HepG2 (cell line): ENCODE measurements at regions not wholly inside any gene's neighbourhood (a gene's known extent, or its start where the extent isn't known, plus 50 kb on each side); places are given as distances from the start of the nearest gene placed in this dataset.

Source experiments
- ATAC-seq: fragments of 200-7000 bp; cut with Tn5 transposase; 3 replicates; pipeline ENCODE4 v1.9.1; 2020; ENCODE audit warnings: mild to moderate bottlenecking, moderate library complexity
- BruUV-seq: library from RNA; stranded (reverse); fragments of 400-500 nt; replicated peaks from 2 replicates; lab custom pipeline; 2021; lab: Mats Ljungman, UMichigan
- CTCF ChIA-PET: fragments of 300-600 bp; formaldehyde crosslinking; extraction: SDS; loops from one replicate; lab custom pipeline; 2021; ENCODE audit warnings: low total read pairs, inconsistent platforms, low intra/inter-chr PET ratio; lab: Yijun Ruan, JAX
- POLR2A ChIA-PET: fragments of 350-600 bp; sonication (Branson Sonifier 250); formaldehyde crosslinking; loops from one replicate; lab custom pipeline; 2020; ENCODE audit warnings: antibody characterized with exemption, inconsistent platforms; lab: Yijun Ruan, JAX
- DNase-seq: peaks from one replicate; pipeline ENCODE4 v3.0.0-alpha.2; 2015; ENCODE audit warnings: low spot score
- FAIRE-seq: peaks from 3 replicates; lab custom pipeline; 2011; peaks lifted over from hg19 to GRCh38; lab: Jason Lieb, UNC
- H2AFZ ChIP-seq: one replicate; pipeline ENCODE4 v1.6.1; 2011; ENCODE audit warnings: low read length, inconsistent platforms
- H3K27ac ChIP-seq: fragments of 300-600 bp; 3 replicates; pipeline ENCODE4 v1.8.0; 2011; ENCODE audit warnings: mixed run types, mild to moderate bottlenecking, mixed read lengths, low read length, inconsistent platforms; ENCODE audit not compliant: insufficient read depth; ENCODE audit errors: extremely low read length
- H3K27me3 ChIP-seq, 2 experiments: fragments of 200-600 bp in 1 of 2; 2 replicates in 1 of 2; 3 replicates in 1 of 2; pipeline versions ENCODE4 v1.6.0 to v1.8.0; 2011; ENCODE audit warnings: low read length in 2 of 2, mild to moderate bottlenecking in 2 of 2, moderate library complexity in 2 of 2, inconsistent platforms in 1 of 2; ENCODE audit not compliant: insufficient read depth in 2 of 2, control insufficient read depth in 1 of 2
- H3K36me3 ChIP-seq, 2 experiments: fragments of 200-600 bp in 1 of 2; replicated peaks in 1 of 2; 2 replicates in 1 of 2; 3 replicates in 1 of 2; pipeline versions ENCODE4 v1.5.1 to v1.8.0; 2011; ENCODE audit warnings: low read length in 2 of 2, inconsistent platforms in 1 of 2; ENCODE audit not compliant: insufficient read depth in 2 of 2, control insufficient read depth in 1 of 2
- H3K4me1 ChIP-seq: 2 replicates; pipeline ENCODE4 v1.5.1; 2012; ENCODE audit warnings: low read length, inconsistent platforms; ENCODE audit not compliant: insufficient read depth
- H3K4me2 ChIP-seq: 2 replicates; pipeline ENCODE4 v1.6.0; 2011; ENCODE audit warnings: low read depth, low read length, inconsistent platforms
- H3K4me3 ChIP-seq, 3 experiments: fragments of 200-600 bp in 1 of 3; sonication (generic), shearing (Covaris generic) in 1 of 3; replicated peaks in 1 of 3; 2 replicates each; pipeline ENCODE4 v1.5.1; 2011 to 2016; ENCODE audit warnings: low read length in 3 of 3, inconsistent platforms in 2 of 3, low read depth in 2 of 3, mild to moderate bottlenecking in 2 of 3, control low read depth in 1 of 3, mixed read lengths in 1 of 3; ENCODE audit not compliant: insufficient read depth in 1 of 3
- H3K79me2 ChIP-seq: one replicate; pipeline ENCODE4 v1.6.1; 2011; ENCODE audit warnings: low read length, inconsistent platforms; ENCODE audit not compliant: insufficient read depth
- H3K9ac ChIP-seq: 2 replicates; pipeline ENCODE4 v1.6.0; 2011; ENCODE audit warnings: mild to moderate bottlenecking, low read depth, low read length, inconsistent platforms; ENCODE audit not compliant: insufficient read depth
- H3K9me3 ChIP-seq: 2 replicates; pipeline ENCODE4 v1.5.1; 2012; ENCODE audit warnings: mild to moderate bottlenecking, low read length
- H4K20me1 ChIP-seq: 2 replicates; pipeline ENCODE4 v1.6.0; 2011; ENCODE audit warnings: inconsistent platforms, mild to moderate bottlenecking, low read length, moderate library complexity; ENCODE audit not compliant: insufficient read depth
- EHMT2 ChIP-seq: fragments of 200-600 bp; sonication (generic); IDR thresholded peaks from 2 replicates; pipeline ENCODE4 v1.7.0; 2017; ENCODE audit warnings: antibody characterized with exemption, low read depth, low read length, borderline replicate concordance
- GMEB1 ChIP-seq: sonication (generic); formaldehyde crosslinking; IDR thresholded peaks from 2 replicates; pipeline ENCODE4 v1.5.1; 2020; ENCODE audit warnings: missing genetic modification reagents, mild to moderate bottlenecking, borderline replicate concordance
- HDAC6 ChIP-seq: fragments of 200-600 bp; sonication (generic); IDR thresholded peaks from 2 replicates; pipeline ENCODE4 v1.7.0; 2017; ENCODE audit warnings: mild to moderate bottlenecking, antibody characterized with exemption, low read length, low read depth
- HNF4A ChIP-seq: sonication (generic); formaldehyde crosslinking; IDR thresholded peaks from 2 replicates; pipeline ENCODE4 v1.4.0; 2020; ENCODE audit warnings: missing genetic modification reagents
- KDM3A ChIP-seq: IDR thresholded peaks from 2 replicates; pipeline ENCODE4 v1.6.1; 2018; ENCODE audit warnings: low read depth, missing compliant biosample characterization
- SIX4 ChIP-seq: sonication (generic); formaldehyde crosslinking; IDR thresholded peaks from 2 replicates; pipeline ENCODE4 v1.4.0; 2020; ENCODE audit warnings: missing genetic modification reagents
- ZMYM2 ChIP-seq: sonication (generic); formaldehyde crosslinking; IDR thresholded peaks from 2 replicates; pipeline ENCODE4 v1.8.0; 2022; ENCODE audit warnings: mild to moderate bottlenecking, missing genetic modification reagents
- ZNF101 ChIP-seq: sonication (generic); formaldehyde crosslinking; IDR thresholded peaks from 2 replicates; pipeline ENCODE4 v1.4.0; 2020; ENCODE audit warnings: mild to moderate bottlenecking, low read depth, missing genetic modification reagents, borderline replicate concordance
- ZNF576 ChIP-seq: sonication (generic); formaldehyde crosslinking; IDR thresholded peaks from 2 replicates; pipeline ENCODE4 v1.4.0; 2020; ENCODE audit warnings: mild to moderate bottlenecking, missing genetic modification reagents
- ZNF615 ChIP-seq: sonication (generic); formaldehyde crosslinking; IDR thresholded peaks from 2 replicates; pipeline ENCODE4 v1.5.0; 2020; ENCODE audit warnings: mild to moderate bottlenecking, missing genetic modification reagents, borderline replicate concordance
- ZNF646 ChIP-seq: sonication (generic); formaldehyde crosslinking; IDR thresholded peaks from 2 replicates; pipeline ENCODE4 v1.9.0; 2021; ENCODE audit warnings: mild to moderate bottlenecking, missing genetic modification reagents
- ZSCAN30 ChIP-seq: sonication (generic); formaldehyde crosslinking; IDR thresholded peaks from 2 replicates; pipeline ENCODE4 v1.5.0; 2020; ENCODE audit warnings: mild to moderate bottlenecking, missing genetic modification reagents
- WGBS: methylation state at CpG from one replicate; pipeline ENCODE4 v1.1.6; 2017; ENCODE audit warnings: low lambda C conversion rate; 5-methylcytosine and 5-hydroxymethylcytosine counted together
- in situ Hi-C: cut with HindIII; loops from 2 replicates; pipeline ENCODE4 v1.10.0; 2017; ENCODE audit warnings: low pct_unique_long_range_greater_than_20kb; ENCODE audit not compliant: extremely low pct_ligation_motif_present
- intact Hi-C: fragments of 100-400 bp; cut with micrococcal nuclease; formaldehyde crosslinking; loops from one replicate; pipeline ENCODE4 v1.10.0; 2022; ENCODE audit not compliant: unreplicated experiment
- TF ChIP-seq, protein P1 (sequence below): sonication (generic); formaldehyde crosslinking; IDR thresholded peaks from 2 replicates; pipeline ENCODE4 v1.4.0; 2020; ENCODE audit warnings: missing genetic modification reagents

DNA sequence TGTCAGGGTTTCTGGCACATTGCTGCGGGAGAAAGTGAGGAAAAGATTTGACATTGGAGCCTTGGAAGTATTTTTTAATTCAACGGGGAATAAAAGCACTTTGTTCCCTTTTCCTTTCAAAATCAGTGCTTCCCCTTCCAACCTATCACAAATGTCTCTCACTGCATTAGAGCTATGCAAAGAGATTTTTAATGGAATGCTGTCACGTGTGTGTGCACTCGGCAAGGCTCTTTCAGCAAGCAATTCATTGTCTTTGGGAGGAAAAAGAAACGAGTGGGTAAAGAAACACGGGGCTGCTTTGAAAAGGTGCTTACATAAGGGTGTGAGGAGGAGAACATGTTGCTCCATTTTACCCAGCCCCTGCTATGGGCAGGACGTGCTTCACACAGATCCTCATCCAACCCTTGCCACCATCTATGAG is 490.4 kb upstream of the PROK2 start:
- Histone ChIP-seq H3K9me3 (no peaks in the 10 kb centered on the region), H3K27ac (no peak overlapping the region), H3K79me2 (no peaks in the 10 kb centered on the region), H3K4me3 (no peak overlapping the region), H3K27me3 (peaks cover 0 to 4% of the 10 kb centered on the region in 2 experiments; a peak in 1 of 5 replicates), H4K20me1 (no peaks in the 10 kb centered on the region), H3K4me2 (no peak overlapping the region), H3K36me3 (no peaks in the 10 kb centered on the region), H2AFZ (no peak overlapping the region), H3K9ac (no peak overlapping the region), H3K4me1 (peaks cover 18% of the 10 kb centered on the region)
- BruUV-seq, result no TSS peak
- in situ Hi-C loops (no loop called here), intact Hi-C loops (no loop called here)
- FAIRE-seq (no peak), ATAC-seq (no peak), DNase-seq (no peak)
- ChIA-PET POLR2A (no interaction called here), CTCF (no interaction called here)
- WGBS, result 29% methylated on average over 7 of the region's 7 CpGs
- TF ChIP-seq HDAC6, result no peak
- no peak for TF ChIP-seq KDM3A (CRISPR knock-in tag)
- TF ChIP-seq ZNF576 (CRISPR knock-in tag), result no peak
- TF ChIP-seq, protein P1, sequence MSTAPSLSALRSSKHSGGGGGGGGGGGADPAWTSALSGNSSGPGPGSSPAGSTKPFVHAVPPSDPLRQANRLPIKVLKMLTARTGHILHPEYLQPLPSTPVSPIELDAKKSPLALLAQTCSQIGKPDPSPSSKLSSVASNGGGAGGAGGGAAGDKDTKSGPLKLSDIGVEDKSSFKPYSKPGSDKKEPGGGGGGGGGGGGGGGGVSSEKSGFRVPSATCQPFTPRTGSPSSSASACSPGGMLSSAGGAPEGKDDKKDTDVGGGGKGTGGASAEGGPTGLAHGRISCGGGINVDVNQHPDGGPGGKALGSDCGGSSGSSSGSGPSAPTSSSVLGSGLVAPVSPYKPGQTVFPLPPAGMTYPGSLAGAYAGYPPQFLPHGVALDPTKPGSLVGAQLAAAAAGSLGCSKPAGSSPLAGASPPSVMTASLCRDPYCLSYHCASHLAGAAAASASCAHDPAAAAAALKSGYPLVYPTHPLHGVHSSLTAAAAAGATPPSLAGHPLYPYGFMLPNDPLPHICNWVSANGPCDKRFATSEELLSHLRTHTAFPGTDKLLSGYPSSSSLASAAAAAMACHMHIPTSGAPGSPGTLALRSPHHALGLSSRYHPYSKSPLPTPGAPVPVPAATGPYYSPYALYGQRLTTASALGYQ (CRISPR knock-in tag), result no peak
- TF ChIP-seq ZNF646, result no peak
- TF ChIP-seq EHMT2, result no peak
- no peak for TF ChIP-seq ZMYM2
- TF ChIP-seq SIX4 (CRISPR knock-in tag), result no peak
- TF ChIP-seq HNF4A (CRISPR knock-in tag), result no peak
- TF ChIP-seq GMEB1 (CRISPR knock-in tag), result no peak
- TF ChIP-seq ZNF101 (CRISPR knock-in tag), result no peak
- no peak for TF ChIP-seq ZSCAN30
- no peak for TF ChIP-seq ZNF615 (CRISPR knock-in tag)
